Osteoblast (primary cell): ENCODE measurements at regions not wholly inside any gene's neighbourhood (a gene's known extent, or its start where the extent isn't known, plus 50 kb on each side); places are given as distances from the start of the nearest gene placed in this dataset.

ENCODE experiments used
- DNase-seq: peaks from one replicate; pipeline ENCODE4 v3.0.0; 2011; ENCODE audit warnings: low spot score, mixed read lengths; ENCODE audit not compliant: insufficient read length; ENCODE audit errors: missing footprints
- H2AFZ ChIP-seq: 2 replicates; pipeline ENCODE4 v1.6.0; 2011; ENCODE audit warnings: mild to moderate bottlenecking, low read length
- H3K27ac ChIP-seq: 2 replicates; pipeline ENCODE4 v1.5.1; 2011; ENCODE audit warnings: mild to moderate bottlenecking, low read depth, low read length, moderate library complexity
- H3K27me3 ChIP-seq: 2 replicates; pipeline ENCODE4 v1.6.0; 2012; ENCODE audit warnings: mild to moderate bottlenecking, control low read depth, inconsistent platforms, low read length, moderate library complexity; ENCODE audit not compliant: insufficient read depth
- H3K36me3 ChIP-seq: 2 replicates; pipeline ENCODE4 v1.5.1; 2011; ENCODE audit warnings: mild to moderate bottlenecking, low read length, control low read depth, moderate library complexity; ENCODE audit not compliant: insufficient read depth
- H3K4me1 ChIP-seq: 2 replicates; pipeline ENCODE4 v1.5.1; 2011; ENCODE audit warnings: mild to moderate bottlenecking, low read length, control low read depth, moderate library complexity; ENCODE audit not compliant: insufficient read depth
- H3K4me2 ChIP-seq: 2 replicates; pipeline ENCODE4 v1.6.0; 2011; ENCODE audit warnings: mild to moderate bottlenecking, low read length; ENCODE audit not compliant: insufficient read depth
- H3K4me3 ChIP-seq: fragments of 200-600 bp; sonication (generic); 3 replicates; pipeline ENCODE4 v1.5.1; 2012; ENCODE audit warnings: mild to moderate bottlenecking, low read length, inconsistent platforms; ENCODE audit not compliant: insufficient read depth
- H3K79me2 ChIP-seq: 2 replicates; pipeline ENCODE4 v1.6.0; 2012; ENCODE audit warnings: mild to moderate bottlenecking, low read length, control low read depth, inconsistent platforms; ENCODE audit not compliant: insufficient read depth
- H3K9me3 ChIP-seq: 2 replicates; pipeline ENCODE4 v1.5.1; 2011; ENCODE audit warnings: low read depth, low read length, control low read depth
- H4K20me1 ChIP-seq: 2 replicates; pipeline ENCODE4 v1.6.0; 2012; ENCODE audit warnings: mild to moderate bottlenecking, low read length, control low read depth; ENCODE audit not compliant: insufficient read depth
- CTCF ChIP-seq: IDR thresholded peaks from 2 replicates; pipeline ENCODE4 v1.5.1; 2011; ENCODE audit warnings: mild to moderate bottlenecking, low read depth, low read length, moderate library complexity; ENCODE audit errors: extremely low read depth

- Histone ChIP-seq H3K4me2 (no peak overlapping the region), H3K9me3 (no peaks in the 10 kb centered on the region), H3K27ac (no peak overlapping the region), H3K79me2 (no peaks in the 10 kb centered on the region), H3K27me3 (no peaks in the 10 kb centered on the region), H3K4me1 (peaks cover 18% of the 10 kb centered on the region), H3K36me3 (no peaks in the 10 kb centered on the region), H2AFZ (no peak overlapping the region), H3K4me3 (no peak overlapping the region), H4K20me1 (no peaks in the 10 kb centered on the region)
- DNase-seq: no peak
- TF ChIP-seq CTCF: no peak
Measured at GRCh38 chr7:91554883-91555282, 290.6 kb downstream of the FZD1 start.

GRCh38 chr7:91556239-91556638 is 292.0 kb downstream of the FZD1 start:
- H3K4me1 ChIP-seq: peaks cover 13% of the 10 kb centered on the region
- no peak overlapping the region for H3K4me2 ChIP-seq
- H3K4me3 ChIP-seq: no peak overlapping the region
- H3K9me3 ChIP-seq: no peaks in the 10 kb centered on the region
- no peaks in the 10 kb centered on the region for H4K20me1 ChIP-seq
- no peak for DNase-seq
- H3K27me3 ChIP-seq: no peaks in the 10 kb centered on the region
- TF ChIP-seq CTCF: no peak
- no peak overlapping the region for H3K27ac ChIP-seq
- no peaks in the 10 kb centered on the region for H3K79me2 ChIP-seq
- H3K36me3 ChIP-seq: no peaks in the 10 kb centered on the region
- no peak overlapping the region for H2AFZ ChIP-seq

GRCh38 chr7:91556956-91557650 is 292.9 kb downstream of the FZD1 start:
- Histone ChIP-seq H3K27ac (peak overlapping the region; percentile 65), H3K36me3 (no peaks in the 10 kb centered on the region), H3K4me3 (no peak overlapping the region), H3K9me3 (no peaks in the 10 kb centered on the region), H3K4me1 (peaks cover 13% of the 10 kb centered on the region), H3K4me2 (no peak overlapping the region), H3K79me2 (no peaks in the 10 kb centered on the region), H4K20me1 (no peaks in the 10 kb centered on the region), H3K27me3 (no peaks in the 10 kb centered on the region), H2AFZ (peak overlapping the region; percentile 50)
- TF ChIP-seq CTCF: no peak
- DNase-seq: no peak

- no peak overlapping the region for H3K4me3 ChIP-seq
- peak overlapping the region; percentile 66 for H3K27ac ChIP-seq
- H3K27me3 ChIP-seq: no peaks in the 10 kb centered on the region
- peak overlapping the region; percentile 21 for H2AFZ ChIP-seq
- TF ChIP-seq CTCF: no peak
- no peaks in the 10 kb centered on the region for H4K20me1 ChIP-seq
- no peaks in the 10 kb centered on the region for H3K79me2 ChIP-seq
- no peaks in the 10 kb centered on the region for H3K36me3 ChIP-seq
- H3K4me2 ChIP-seq: peak overlapping the region; percentile 49
- DNase-seq: no peak
- H3K4me1 ChIP-seq: peaks cover 13% of the 10 kb centered on the region
- no peaks in the 10 kb centered on the region for H3K9me3 ChIP-seq
Measured at GRCh38 chr7:91557789-91558404, 293.7 kb downstream of the FZD1 start.
